A549 (cell line): ENCODE measurements at regions not wholly inside any gene's neighbourhood (a gene's known extent, or its start where the extent isn't known, plus 50 kb on each side); places are given as distances from the start of the nearest gene placed in this dataset.

Experiments used
- ATAC-seq, 2 experiments: fragments of 200-7000 bp in 1 of 2; fragments of >200 bp in 1 of 2; cut with Nextera tagmentation in 1 of 2; cut with Tn5 transposase in 1 of 2; 3 replicates each; pipeline versions ENCODE4 v1.8.0 to v1.9.1; 2018 to 2020; ENCODE audit warnings: mild to moderate bottlenecking in 1 of 2, moderate library complexity in 1 of 2
- CTCF ChIA-PET: fragments of 300-600 bp; sonication (Branson Sonifier 250); formaldehyde crosslinking; extraction: SDS; loops from one replicate; lab custom pipeline; 2021; ENCODE audit warnings: antibody characterized with exemption, inconsistent platforms; lab: Yijun Ruan, JAX
- POLR2A ChIA-PET: fragments of 350-600 bp; formaldehyde crosslinking; extraction: SDS; loops from one replicate; lab custom pipeline; 2021; ENCODE audit warnings: antibody characterized with exemption, inconsistent platforms; lab: Yijun Ruan, JAX
- DNase-seq, 2 experiments: peaks; one replicate each; pipeline versions ENCODE4 v3.0.0 to v3.0.0-alpha.2; 2011 to 2016; ENCODE audit warnings: low read depth in 1 of 2, low spot score in 1 of 2
- FAIRE-seq: peaks from 2 replicates; lab custom pipeline; 2011; peaks lifted over from hg19 to GRCh38; lab: Jason Lieb, UNC
- H3K27ac ChIP-seq, 2 experiments: fragments of >200 bp; sonication (Bioruptor Twin); formaldehyde crosslinking; 3 replicates each; pipeline ENCODE4 v1.5.1; 2016 to 2017
- H3K4me1 ChIP-seq: fragments of >200 bp; sonication (Bioruptor Twin); formaldehyde crosslinking; 3 replicates; pipeline ENCODE4 v1.6.1; 2016
- H3K4me2 ChIP-seq: fragments of >200 bp; sonication (Bioruptor Twin); formaldehyde crosslinking; 3 replicates; pipeline ENCODE4 v1.6.1; 2016
- H3K4me3 ChIP-seq: fragments of >200 bp; sonication (Bioruptor Twin); formaldehyde crosslinking; 3 replicates; pipeline ENCODE4 v1.5.1; 2016
- H3K9me3 ChIP-seq: fragments of >200 bp; sonication (Bioruptor Twin); formaldehyde crosslinking; 3 replicates; pipeline ENCODE4 v1.6.1; 2016
- CHD2 ChIP-seq: fragments of 150-350 bp; IDR thresholded peaks from 2 replicates; pipeline ENCODE4 v1.6.1; 2014; ENCODE audit warnings: low read length; ENCODE audit not compliant: partially characterized antibody
- CHD4 ChIP-seq: fragments of 200-600 bp; sonication (generic); IDR thresholded peaks from 2 replicates; pipeline ENCODE4 v1.6.1; 2016; ENCODE audit warnings: antibody characterized with exemption, mild to moderate bottlenecking, borderline replicate concordance
- EHF ChIP-seq: fragments of 250-450 bp; sonication (Bioruptor Pico); IDR thresholded peaks from 2 replicates; pipeline ENCODE4 v1.5.0; 2020; ENCODE audit warnings: mild to moderate bottlenecking
- EP300 ChIP-seq, 2 experiments: fragments of >200 bp; sonication (Bioruptor Twin); formaldehyde crosslinking; IDR thresholded peaks; 2 replicates in 1 of 2; 3 replicates in 1 of 2; pipeline ENCODE4 v1.6.1; 2016 to 2017
- ESRRA ChIP-seq: fragments of 150-350 bp; IDR thresholded peaks from 2 replicates; pipeline ENCODE4 v1.6.1; 2014; ENCODE audit warnings: mild to moderate bottlenecking, low read length, borderline replicate concordance
- HDAC2 ChIP-seq: fragments of 200-600 bp; sonication (generic); IDR thresholded peaks from 2 replicates; pipeline ENCODE4 v1.6.1; 2016
- HEYL ChIP-seq: fragments of 250-450 bp; sonication (Bioruptor Pico); IDR thresholded peaks from 2 replicates; pipeline ENCODE4 v1.8.0; 2021; ENCODE audit warnings: mild to moderate bottlenecking, moderate library complexity
- HOXB5 ChIP-seq: fragments of 250-450 bp; sonication (Bioruptor Pico); IDR thresholded peaks from 2 replicates; pipeline ENCODE4 v1.5.0; 2020; ENCODE audit warnings: mild to moderate bottlenecking, moderate library complexity
- JUN ChIP-seq, 2 experiments: fragments of >200 bp; sonication (Bioruptor Twin); formaldehyde crosslinking; IDR thresholded peaks; 2 replicates in 1 of 2; 3 replicates in 1 of 2; pipeline ENCODE4 v1.6.1; 2016 to 2017
- MAZ ChIP-seq: fragments of 150-350 bp; IDR thresholded peaks from 2 replicates; pipeline ENCODE4 v1.6.1; 2014; ENCODE audit warnings: antibody characterized with exemption, low read depth, low read length, borderline replicate concordance
- NFE2L2 ChIP-seq: fragments of 150-350 bp; conservative IDR thresholded peaks from 2 replicates; pipeline ENCODE4 v1.6.1; 2014; ENCODE audit warnings: low read length
- NR3C1 ChIP-seq: fragments of >200 bp; sonication (Bioruptor Twin); formaldehyde crosslinking; IDR thresholded peaks from 3 replicates; pipeline ENCODE4 v1.6.1; 2017
- PHF8 ChIP-seq: fragments of 200-600 bp; sonication (generic); IDR thresholded peaks from 2 replicates; pipeline ENCODE4 v1.6.1; 2016; ENCODE audit warnings: low read depth, mild to moderate bottlenecking, antibody characterized with exemption, moderate library complexity, borderline replicate concordance
- POLR2A ChIP-seq: IDR thresholded peaks from 2 replicates; pipeline ENCODE4 v1.6.1; 2012; ENCODE audit warnings: mild to moderate bottlenecking, low read length
- RCOR1 ChIP-seq: fragments of 150-350 bp; IDR thresholded peaks from 2 replicates; pipeline ENCODE4 v1.6.1; 2014; ENCODE audit warnings: antibody characterized with exemption, low read length, low read depth
- SMC3 ChIP-seq: fragments of >200 bp; sonication (Bioruptor Twin); formaldehyde crosslinking; IDR thresholded peaks from 3 replicates; pipeline ENCODE4 v1.6.1; 2018; ENCODE audit warnings: inconsistent platforms
- SREBF2 ChIP-seq: fragments of 450-650 bp; IDR thresholded peaks from 2 replicates; pipeline ENCODE4 v1.6.1; 2014; ENCODE audit warnings: mild to moderate bottlenecking, moderate library complexity
- TP53 ChIP-seq: fragments of 250-450 bp; sonication (Bioruptor Pico); IDR thresholded peaks from 2 replicates; pipeline ENCODE4 v1.5.0; 2021; ENCODE audit warnings: mild to moderate bottlenecking, moderate library complexity
- ZC3H11A ChIP-seq: fragments of 450-650 bp; IDR thresholded peaks from 2 replicates; pipeline ENCODE4 v1.6.1; 2014; ENCODE audit warnings: antibody characterized with exemption, mild to moderate bottlenecking
- ZFP36 ChIP-seq: fragments of 450-650 bp; IDR thresholded peaks from 2 replicates; pipeline ENCODE4 v1.6.1; 2014; ENCODE audit warnings: borderline replicate concordance; ENCODE audit not compliant: partially characterized antibody
- ZNF302 ChIP-seq: fragments of 250-450 bp; sonication (Bioruptor Pico); IDR thresholded peaks from 2 replicates; pipeline ENCODE4 v1.9.0; 2021; ENCODE audit warnings: inconsistent platforms, mild to moderate bottlenecking, moderate library complexity
- ZSCAN20 ChIP-seq: fragments of 250-450 bp; sonication (Bioruptor Pico); IDR thresholded peaks from 2 replicates; pipeline ENCODE4 v1.8.0; 2022; ENCODE audit warnings: mild to moderate bottlenecking, moderate library complexity
- WGBS: methylation state at CpG from one replicate; pipeline ENCODE4 v1.1.6; 2017; ENCODE audit errors: missing lambda C conversion rate; 5-methylcytosine and 5-hydroxymethylcytosine counted together
- TF ChIP-seq, protein P1 (sequence below): IDR thresholded peaks from 2 replicates; pipeline ENCODE4 v1.6.1; 2012
- TF ChIP-seq, protein P2 (sequence below): fragments of >200 bp; sonication (Bioruptor Twin); formaldehyde crosslinking; IDR thresholded peaks from 3 replicates; pipeline ENCODE4 v1.5.1; 2016
- TF ChIP-seq, protein P3 (sequence below): fragments of >200 bp; sonication (Bioruptor Twin); formaldehyde crosslinking; IDR thresholded peaks from 2 replicates; pipeline ENCODE4 v1.6.1; 2016
- TF ChIP-seq, protein P4 (sequence below): fragments of 450-650 bp; IDR thresholded peaks from 2 replicates; pipeline ENCODE4 v1.6.1; 2014; ENCODE audit warnings: antibody characterized with exemption

DNA sequence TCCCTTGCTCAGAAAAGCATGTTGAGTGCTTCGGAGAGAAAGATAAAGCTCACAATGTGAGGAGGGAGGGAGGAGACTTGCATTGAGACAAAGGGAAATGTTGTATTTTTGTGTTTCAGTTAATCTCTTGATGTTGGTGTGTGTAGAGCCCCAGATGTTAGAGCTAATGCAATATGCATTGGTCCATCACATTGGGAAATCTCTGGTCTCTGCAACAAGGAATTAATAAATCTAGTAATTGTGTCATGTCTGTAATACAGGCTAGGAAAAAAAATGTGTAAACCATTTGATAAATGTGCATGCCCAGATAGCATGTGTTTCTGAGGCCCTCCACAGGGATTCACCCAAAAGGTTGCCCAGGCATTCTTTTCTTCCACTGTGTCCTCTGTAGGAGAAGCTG is 230.4 kb upstream of the KCNH8 start (continued):
- TF ChIP-seq NR3C1 (no peak), NFE2L2 (no peak)

DNA sequence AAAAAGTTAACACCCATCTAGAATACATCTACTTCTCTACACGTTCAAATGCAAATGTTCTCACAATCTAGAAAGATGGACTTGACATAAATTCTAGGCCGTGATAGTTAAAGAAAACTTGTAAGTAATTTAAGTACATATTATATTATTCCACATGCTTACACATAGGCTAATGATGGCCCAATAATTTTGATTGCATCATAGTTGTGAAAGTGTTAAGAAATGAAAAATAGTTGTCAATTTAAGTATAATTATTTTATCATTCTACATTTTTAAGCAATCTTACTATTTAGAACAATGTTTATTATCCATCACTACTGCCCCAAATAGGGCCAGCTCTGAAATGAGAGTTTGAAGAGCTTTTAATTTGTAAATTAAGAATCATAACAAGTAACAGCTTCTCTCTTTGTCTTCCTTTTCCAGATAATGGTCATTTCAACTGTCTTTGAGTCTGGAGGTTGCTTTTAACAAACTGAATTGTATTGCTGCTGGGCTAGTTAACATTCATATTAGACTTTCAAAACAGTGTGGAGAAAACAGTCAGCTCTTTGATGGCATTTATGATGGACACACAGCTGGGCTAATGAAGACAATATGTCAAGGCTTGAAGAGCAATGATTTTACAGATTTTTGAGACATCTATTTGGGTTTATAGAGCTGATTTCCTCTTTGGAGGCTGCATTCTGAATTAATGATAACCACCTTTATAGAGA is 246.1 kb upstream of the KCNH8 start:
- Histone ChIP-seq H3K9me3 (no peaks in the 10 kb centered on the region), H3K4me3 (no peak overlapping the region), H3K4me1 (no peaks in the 10 kb centered on the region), H3K4me2 (no peak overlapping the region), H3K27ac (no peak overlapping the region)
- CTCF ChIA-PET = interaction anchor here (2.0 kb wide), 1 partner anchor 14 kb away, joined by 5 read pairs; no protein-coding TSS in a partner anchor
- DNase-seq (no peak), ATAC-seq (no peak), FAIRE-seq (no peak)
- no peak for TF ChIP-seq JUN (IDR thresholded peaks at IDR 0.05)
- no peak for TF ChIP-seq ZFP36
- no peak for TF ChIP-seq PHF8
- no peak for TF ChIP-seq CHD4
- TF ChIP-seq EHF (CRISPR knock-in tag) = no peak
- TF ChIP-seq, protein P1, sequence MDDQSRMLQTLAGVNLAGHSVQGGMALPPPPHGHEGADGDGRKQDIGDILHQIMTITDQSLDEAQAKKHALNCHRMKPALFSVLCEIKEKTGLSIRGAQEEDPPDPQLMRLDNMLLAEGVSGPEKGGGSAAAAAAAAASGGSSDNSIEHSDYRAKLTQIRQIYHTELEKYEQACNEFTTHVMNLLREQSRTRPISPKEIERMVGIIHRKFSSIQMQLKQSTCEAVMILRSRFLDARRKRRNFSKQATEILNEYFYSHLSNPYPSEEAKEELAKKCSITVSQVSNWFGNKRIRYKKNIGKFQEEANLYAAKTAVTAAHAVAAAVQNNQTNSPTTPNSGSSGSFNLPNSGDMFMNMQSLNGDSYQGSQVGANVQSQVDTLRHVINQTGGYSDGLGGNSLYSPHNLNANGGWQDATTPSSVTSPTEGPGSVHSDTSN = no peak
- whole genome bisulfite sequencing = 0% methylated on average over 2 of the region's 2 CpGs
- POLR2A ChIA-PET = no interaction called here

DNA sequence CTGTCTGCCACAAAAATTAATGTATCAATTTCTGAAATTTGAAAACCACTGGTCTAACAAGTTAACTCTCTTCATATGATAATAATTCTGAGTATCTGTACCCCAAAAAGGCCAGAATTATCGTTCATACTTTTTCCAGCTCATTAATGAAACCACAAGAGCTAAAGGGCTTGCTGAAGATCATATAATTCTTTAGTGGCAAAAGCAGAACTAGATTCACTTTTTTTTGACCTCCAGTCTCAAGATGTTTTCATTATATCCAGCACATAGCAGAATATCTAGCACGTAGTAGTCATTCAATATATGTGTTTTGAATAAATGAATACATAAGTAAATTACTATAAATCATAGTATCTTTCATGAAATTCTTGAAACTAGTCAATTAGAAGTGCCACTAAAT is 246.7 kb upstream of the KCNH8 start:
- Histone ChIP-seq H3K4me3 (no peak overlapping the region), H3K4me2 (no peak overlapping the region), H3K4me1 (no peaks in the 10 kb centered on the region), H3K9me3 (no peaks in the 10 kb centered on the region), H3K27ac (no peak overlapping the region)
- ATAC-seq = no peak
- TF ChIP-seq EP300 (IDR thresholded peaks at IDR 0.05) (no peak), SMC3 (no peak)
- no peak for DNase-seq
- FAIRE-seq = no peak
- 1% methylated on average over 2 of the region's 2 CpGs for WGBS
- POLR2A ChIA-PET = no interaction called here
- CTCF ChIA-PET = interaction anchor here (1.0 to 2.0 kb wide), 3 partner anchors 13 to 134 kb away, joined by 3 to 5 read pairs (median 4); no protein-coding TSS in a partner anchor

DNA sequence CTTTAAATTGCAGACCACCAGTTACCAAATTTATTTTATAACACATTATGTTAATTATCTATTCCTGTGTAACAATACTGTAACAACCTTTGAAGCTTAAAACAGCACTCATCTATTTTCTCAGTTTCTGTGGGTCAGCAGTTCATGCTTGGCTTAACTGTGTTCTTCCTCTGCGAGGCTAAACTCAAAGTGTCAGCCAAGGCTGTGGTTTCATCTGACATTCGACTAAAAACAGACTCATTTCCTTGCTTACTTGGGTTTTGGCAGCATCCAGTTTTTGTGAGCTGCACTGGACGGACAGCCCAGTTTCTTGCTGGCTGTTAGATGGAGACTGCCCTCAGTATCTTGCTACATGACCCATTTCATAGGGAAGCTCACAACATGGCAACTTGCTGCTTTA is 247.3 kb upstream of the KCNH8 start:
- no peak for ATAC-seq
- POLR2A ChIA-PET = no interaction called here
- Histone ChIP-seq H3K4me1 (no peaks in the 10 kb centered on the region), H3K4me3 (no peak overlapping the region), H3K4me2 (no peak overlapping the region), H3K9me3 (no peaks in the 10 kb centered on the region), H3K27ac (no peak overlapping the region)
- no peak for FAIRE-seq
- TF ChIP-seq ZC3H11A (no peak), SMC3 (no peak), SREBF2 (no peak), POLR2A (no peak), ESRRA (no peak)
- TF ChIP-seq, protein P2, sequence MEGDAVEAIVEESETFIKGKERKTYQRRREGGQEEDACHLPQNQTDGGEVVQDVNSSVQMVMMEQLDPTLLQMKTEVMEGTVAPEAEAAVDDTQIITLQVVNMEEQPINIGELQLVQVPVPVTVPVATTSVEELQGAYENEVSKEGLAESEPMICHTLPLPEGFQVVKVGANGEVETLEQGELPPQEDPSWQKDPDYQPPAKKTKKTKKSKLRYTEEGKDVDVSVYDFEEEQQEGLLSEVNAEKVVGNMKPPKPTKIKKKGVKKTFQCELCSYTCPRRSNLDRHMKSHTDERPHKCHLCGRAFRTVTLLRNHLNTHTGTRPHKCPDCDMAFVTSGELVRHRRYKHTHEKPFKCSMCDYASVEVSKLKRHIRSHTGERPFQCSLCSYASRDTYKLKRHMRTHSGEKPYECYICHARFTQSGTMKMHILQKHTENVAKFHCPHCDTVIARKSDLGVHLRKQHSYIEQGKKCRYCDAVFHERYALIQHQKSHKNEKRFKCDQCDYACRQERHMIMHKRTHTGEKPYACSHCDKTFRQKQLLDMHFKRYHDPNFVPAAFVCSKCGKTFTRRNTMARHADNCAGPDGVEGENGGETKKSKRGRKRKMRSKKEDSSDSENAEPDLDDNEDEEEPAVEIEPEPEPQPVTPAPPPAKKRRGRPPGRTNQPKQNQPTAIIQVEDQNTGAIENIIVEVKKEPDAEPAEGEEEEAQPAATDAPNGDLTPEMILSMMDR = no peak
- TF ChIP-seq, protein P3, sequence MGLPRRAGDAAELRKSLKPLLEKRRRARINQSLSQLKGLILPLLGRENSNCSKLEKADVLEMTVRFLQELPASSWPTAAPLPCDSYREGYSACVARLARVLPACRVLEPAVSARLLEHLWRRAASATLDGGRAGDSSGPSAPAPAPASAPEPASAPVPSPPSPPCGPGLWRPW = no peak
- WGBS = 0% methylated on average over 3 of the region's 3 CpGs
- no peak for DNase-seq
- CTCF ChIA-PET = interaction anchor here (1.0 to 2.0 kb wide), 3 partner anchors 13 to 133 kb away, joined by 3 to 5 read pairs (median 4); no protein-coding TSS in a partner anchor

DNA sequence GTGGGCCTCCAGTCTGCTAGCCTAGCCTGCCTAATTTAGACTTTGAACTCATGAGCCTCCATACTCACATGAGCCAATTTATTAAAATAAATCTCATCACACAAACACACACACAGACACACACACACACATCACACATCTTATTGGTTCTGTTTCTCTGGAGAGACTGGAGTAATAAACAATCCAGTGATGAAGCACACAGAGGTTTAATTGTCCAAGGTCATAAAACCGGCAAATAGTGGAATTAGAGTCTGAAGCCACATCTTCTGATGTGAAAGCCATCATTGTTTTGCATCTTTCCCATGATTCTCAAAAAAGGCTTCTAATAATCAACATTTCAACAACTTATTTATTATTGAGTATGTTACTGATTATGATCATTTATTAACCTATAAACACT is 249.4 kb upstream of the KCNH8 start:
- ATAC-seq (no peak), FAIRE-seq (no peak), DNase-seq (no peak)
- no peak for TF ChIP-seq HDAC2
- TF ChIP-seq ZSCAN20 (CRISPR knock-in tag) = no peak
- no peak for TF ChIP-seq HEYL (CRISPR knock-in tag)
- TF ChIP-seq SREBF2 = no peak
- TF ChIP-seq CHD4 = no peak
- TF ChIP-seq, protein P4, sequence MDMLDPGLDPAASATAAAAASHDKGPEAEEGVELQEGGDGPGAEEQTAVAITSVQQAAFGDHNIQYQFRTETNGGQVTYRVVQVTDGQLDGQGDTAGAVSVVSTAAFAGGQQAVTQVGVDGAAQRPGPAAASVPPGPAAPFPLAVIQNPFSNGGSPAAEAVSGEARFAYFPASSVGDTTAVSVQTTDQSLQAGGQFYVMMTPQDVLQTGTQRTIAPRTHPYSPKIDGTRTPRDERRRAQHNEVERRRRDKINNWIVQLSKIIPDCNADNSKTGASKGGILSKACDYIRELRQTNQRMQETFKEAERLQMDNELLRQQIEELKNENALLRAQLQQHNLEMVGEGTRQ = no peak
- TF ChIP-seq MAZ = no peak
- no peak for TF ChIP-seq TP53
- no peak for TF ChIP-seq HOXB5 (CRISPR knock-in tag)
- no peak for TF ChIP-seq RCOR1
- no peak for TF ChIP-seq ZNF302 (CRISPR knock-in tag)
- TF ChIP-seq, protein P3 = no peak
- no peak for TF ChIP-seq CHD2
- Histone ChIP-seq H3K4me1 (no peaks in the 10 kb centered on the region), H3K4me2 (no peak overlapping the region), H3K4me3 (no peak overlapping the region), H3K27ac (no peak overlapping the region), H3K9me3 (no peaks in the 10 kb centered on the region)
- ChIA-PET POLR2A (no interaction called here), CTCF (no interaction called here)
- 6% methylated on average over 1 of the region's 1 CpG for WGBS
